Vagina (tissue), 2 donors: ENCODE measurements at regions not wholly inside any gene's neighbourhood (a gene's known extent, or its start where the extent isn't known, plus 50 kb on each side); places are given as distances from the start of the nearest gene placed in this dataset.

ENCODE experiments used
- CTCF ChIP-seq, 3 experiments: fragments of 450-650 bp in 2 of 3; fragments of 200-600 bp in 1 of 3; sonication (generic) in 1 of 3; IDR thresholded peaks; one replicate each; pipeline ENCODE4 v1.5.1; 2017 to 2019; ENCODE audit warnings: antibody characterized with exemption in 3 of 3, mild to moderate bottlenecking in 2 of 3, moderate library complexity in 2 of 3
- POLR2A ChIP-seq, 2 donors: fragments of 450-650 bp; IDR thresholded peaks; one replicate each; pipeline ENCODE4 v1.6.1; 2017; ENCODE audit warnings: antibody characterized with exemption in 2 of 2, mild to moderate bottlenecking in 2 of 2, moderate library complexity in 2 of 2
- POLR2AphosphoS5 ChIP-seq, 2 donors: sonication (generic); formaldehyde crosslinking; IDR thresholded peaks; one replicate each; pipeline ENCODE4 v1.9.0; 2017; ENCODE audit warnings: antibody characterized with exemption in 2 of 2, mild to moderate bottlenecking in 2 of 2, low read depth in 1 of 2; ENCODE audit not compliant: insufficient read depth in 1 of 2

GRCh38 chr5:82537687-82538306 is 259.6 kb upstream of the RPS23 start:
- TF ChIP-seq CTCF (IDR thresholded peaks at IDR 0.05), result no peak
- TF ChIP-seq POLR2AphosphoS5 (IDR thresholded peaks at IDR 0.05; ENCODE audit: insufficient read depth in 1 of 2, low read depth in 1 of 2), result no peak
- no peak for TF ChIP-seq POLR2A (IDR thresholded peaks at IDR 0.05)
